PFSK-1 (cell line): ENCODE measurements at regions not wholly inside any gene's neighbourhood (a gene's known extent, or its start where the extent isn't known, plus 50 kb on each side); places are given as distances from the start of the nearest gene placed in this dataset.

Experiments
- FOXP2 ChIP-seq: optimal IDR thresholded peaks from 2 replicates; pipeline ENCODE3; 2011; ENCODE audit warnings: borderline replicate concordance, control low read depth, inconsistent platforms; ENCODE audit not compliant: insufficient read depth; ENCODE audit errors: extremely low read length, extremely low read depth
- POLR2AphosphoS5 ChIP-seq: IDR thresholded peaks from 2 replicates; pipeline ENCODE4 v1.6.1; 2012; ENCODE audit warnings: low read depth, mild to moderate bottlenecking, control low read depth, low read length, moderate library complexity
- SIN3A ChIP-seq: IDR thresholded peaks from 2 replicates; pipeline ENCODE4 v1.6.1; 2012; ENCODE audit warnings: mild to moderate bottlenecking, low read length, moderate library complexity, borderline replicate concordance; ENCODE audit not compliant: insufficient read depth
- TAF1 ChIP-seq: IDR thresholded peaks from 2 replicates; pipeline ENCODE4 v1.6.1; 2012; ENCODE audit warnings: low read length, control low read depth, borderline replicate concordance; ENCODE audit not compliant: insufficient read depth
- TF ChIP-seq, protein P1 (sequence below), 2 experiments: IDR thresholded peaks; 2 replicates each; pipeline versions ENCODE4 v1.6.1 to v1.8.0; 2011 to 2012; ENCODE audit warnings: low read depth in 2 of 2, low read length in 2 of 2, control low read depth in 1 of 2, inconsistent platforms in 1 of 2, mild to moderate bottlenecking in 1 of 2, moderate library complexity in 1 of 2; ENCODE audit not compliant: insufficient read depth in 1 of 2

DNA sequence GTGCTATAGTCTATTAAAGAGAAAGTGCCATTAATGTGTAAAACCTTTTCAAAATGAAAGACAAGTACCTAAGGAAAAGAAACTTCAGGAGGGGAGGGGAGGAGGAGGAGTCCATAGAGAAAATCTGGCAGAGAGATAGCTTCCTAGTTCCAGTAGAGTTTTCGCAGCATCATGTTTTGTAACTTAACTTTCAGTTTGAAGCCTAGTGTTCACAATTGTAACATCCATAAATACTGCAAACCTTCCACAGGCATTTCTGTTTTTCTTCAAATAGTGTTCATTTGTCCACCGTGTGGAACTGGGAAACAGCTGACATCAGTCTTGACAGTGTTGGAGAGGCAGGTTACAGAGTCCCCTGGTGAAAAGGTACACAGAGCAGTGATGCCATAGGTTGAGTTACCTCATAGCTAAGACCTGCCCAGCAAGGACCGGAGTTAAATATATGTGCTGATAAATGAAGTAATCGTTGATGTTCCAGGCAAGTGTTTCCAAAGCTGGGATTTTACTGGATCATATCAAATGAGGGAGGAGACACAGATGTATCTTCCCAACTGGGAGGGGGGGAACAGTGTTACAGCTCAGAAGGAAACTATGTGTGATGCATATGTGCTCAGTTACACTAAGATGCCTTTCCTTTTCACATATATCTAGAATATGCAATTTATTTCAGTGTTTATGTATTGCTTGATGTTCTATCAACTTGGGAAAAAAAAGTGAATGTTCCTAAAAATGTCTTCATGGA is 369.5 kb upstream of the FAM241A start:
- TF ChIP-seq FOXP2: no peak
- TF ChIP-seq, protein P1, sequence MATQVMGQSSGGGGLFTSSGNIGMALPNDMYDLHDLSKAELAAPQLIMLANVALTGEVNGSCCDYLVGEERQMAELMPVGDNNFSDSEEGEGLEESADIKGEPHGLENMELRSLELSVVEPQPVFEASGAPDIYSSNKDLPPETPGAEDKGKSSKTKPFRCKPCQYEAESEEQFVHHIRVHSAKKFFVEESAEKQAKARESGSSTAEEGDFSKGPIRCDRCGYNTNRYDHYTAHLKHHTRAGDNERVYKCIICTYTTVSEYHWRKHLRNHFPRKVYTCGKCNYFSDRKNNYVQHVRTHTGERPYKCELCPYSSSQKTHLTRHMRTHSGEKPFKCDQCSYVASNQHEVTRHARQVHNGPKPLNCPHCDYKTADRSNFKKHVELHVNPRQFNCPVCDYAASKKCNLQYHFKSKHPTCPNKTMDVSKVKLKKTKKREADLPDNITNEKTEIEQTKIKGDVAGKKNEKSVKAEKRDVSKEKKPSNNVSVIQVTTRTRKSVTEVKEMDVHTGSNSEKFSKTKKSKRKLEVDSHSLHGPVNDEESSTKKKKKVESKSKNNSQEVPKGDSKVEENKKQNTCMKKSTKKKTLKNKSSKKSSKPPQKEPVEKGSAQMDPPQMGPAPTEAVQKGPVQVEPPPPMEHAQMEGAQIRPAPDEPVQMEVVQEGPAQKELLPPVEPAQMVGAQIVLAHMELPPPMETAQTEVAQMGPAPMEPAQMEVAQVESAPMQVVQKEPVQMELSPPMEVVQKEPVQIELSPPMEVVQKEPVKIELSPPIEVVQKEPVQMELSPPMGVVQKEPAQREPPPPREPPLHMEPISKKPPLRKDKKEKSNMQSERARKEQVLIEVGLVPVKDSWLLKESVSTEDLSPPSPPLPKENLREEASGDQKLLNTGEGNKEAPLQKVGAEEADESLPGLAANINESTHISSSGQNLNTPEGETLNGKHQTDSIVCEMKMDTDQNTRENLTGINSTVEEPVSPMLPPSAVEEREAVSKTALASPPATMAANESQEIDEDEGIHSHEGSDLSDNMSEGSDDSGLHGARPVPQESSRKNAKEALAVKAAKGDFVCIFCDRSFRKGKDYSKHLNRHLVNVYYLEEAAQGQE (IDR thresholded peaks at IDR 0.05; ENCODE audit: insufficient read depth in 1 of 2, low read depth in 2 of 2, low read length in 2 of 2): no peak
- no peak for TF ChIP-seq POLR2AphosphoS5
- no peak for TF ChIP-seq SIN3A
- no peak for TF ChIP-seq TAF1

DNA sequence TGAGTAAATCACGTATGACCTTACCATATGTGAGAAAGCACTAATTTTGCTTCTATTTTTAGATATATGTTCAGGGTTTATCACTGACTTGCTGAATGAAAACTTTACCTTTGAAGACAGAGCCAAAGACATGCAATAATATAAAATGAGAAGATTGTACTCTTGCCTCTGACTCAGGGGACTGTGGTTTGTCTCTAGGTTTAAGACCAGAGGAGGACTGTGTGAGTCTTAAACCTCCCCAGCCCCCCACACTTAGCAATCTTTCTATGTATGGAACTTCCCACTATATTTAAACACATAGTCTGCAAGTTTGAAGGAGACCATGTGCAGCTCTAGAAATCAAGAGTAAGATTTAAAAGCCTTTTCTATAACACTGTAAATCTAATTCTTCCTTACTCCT is 368.7 kb upstream of the FAM241A start:
- TF ChIP-seq FOXP2 (no peak), TAF1 (no peak), POLR2AphosphoS5 (no peak), SIN3A (no peak)
- TF ChIP-seq, protein P1 (IDR thresholded peaks at IDR 0.05; ENCODE audit: insufficient read depth in 1 of 2, low read depth in 2 of 2, low read length in 2 of 2): no peak

DNA sequence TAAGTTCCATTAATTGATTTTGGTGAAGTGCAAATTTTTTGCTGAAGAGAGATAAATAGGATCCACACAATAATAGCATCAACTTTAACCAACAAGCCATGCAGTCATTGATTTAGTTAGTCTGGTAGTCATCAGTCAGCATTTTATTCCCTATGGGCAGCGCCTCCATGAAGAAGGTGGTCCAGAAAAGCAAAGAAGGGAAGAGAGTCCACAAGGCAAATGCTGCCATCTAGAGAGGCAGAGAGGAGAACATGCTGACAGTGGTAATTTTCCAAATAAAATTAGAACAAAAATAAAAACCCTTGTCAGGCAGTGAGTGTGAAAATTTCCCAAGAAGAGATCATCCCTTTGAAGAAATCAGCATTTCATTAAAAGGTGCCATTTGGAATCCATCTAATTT is 366.7 kb upstream of the FAM241A start:
- TF ChIP-seq POLR2AphosphoS5 (no peak), TAF1 (no peak), FOXP2 (no peak), SIN3A (no peak)
- TF ChIP-seq, protein P1 (IDR thresholded peaks at IDR 0.05; ENCODE audit: insufficient read depth in 1 of 2, low read depth in 2 of 2, low read length in 2 of 2): no peak

DNA sequence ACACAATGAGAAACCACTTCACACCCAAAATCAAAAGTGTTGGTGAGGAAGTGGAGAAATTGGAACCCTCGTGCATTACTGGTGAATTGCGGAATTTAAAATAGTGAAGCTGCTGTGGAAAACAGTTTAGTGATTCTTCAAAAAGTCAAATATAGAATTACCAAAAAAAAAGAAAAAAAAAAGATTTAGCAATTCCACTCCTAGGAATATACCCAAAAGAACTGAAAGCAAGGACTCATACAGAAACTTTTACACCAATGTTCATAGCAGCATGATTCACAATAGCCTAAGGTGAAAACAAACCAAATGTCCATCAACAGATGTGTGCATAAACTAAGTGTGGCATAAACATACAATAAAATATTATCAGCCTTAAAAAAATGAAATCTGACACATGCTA is 364.3 kb upstream of the FAM241A start:
- TF ChIP-seq SIN3A (no peak), POLR2AphosphoS5 (no peak), FOXP2 (no peak), TAF1 (no peak)
- TF ChIP-seq, protein P1 (IDR thresholded peaks at IDR 0.05; ENCODE audit: insufficient read depth in 1 of 2, low read depth in 2 of 2, low read length in 2 of 2): no peak

DNA sequence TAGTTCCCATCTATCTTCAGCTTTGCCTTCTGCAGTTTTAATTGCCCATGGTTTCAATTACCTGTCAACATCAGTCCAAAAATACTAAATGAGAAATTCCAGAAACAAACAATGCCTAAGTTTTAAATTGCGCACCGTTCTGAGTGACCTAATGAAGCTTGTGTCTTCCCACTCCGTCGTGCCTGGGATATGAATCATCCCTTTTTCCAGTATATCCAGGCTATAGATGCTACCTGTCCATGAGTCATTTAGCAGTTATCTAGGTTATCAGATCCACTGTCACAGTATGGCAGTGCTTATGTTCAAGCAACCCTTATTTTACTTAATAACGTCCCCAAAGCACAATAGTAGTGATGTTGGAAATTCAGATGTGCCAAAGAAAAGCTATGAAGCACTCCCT is 363.6 kb upstream of the FAM241A start:
- TF ChIP-seq, protein P1 (IDR thresholded peaks at IDR 0.05; ENCODE audit: insufficient read depth in 1 of 2, low read depth in 2 of 2, low read length in 2 of 2): no peak
- TF ChIP-seq POLR2AphosphoS5 (no peak), SIN3A (no peak), TAF1 (no peak), FOXP2 (no peak)
